ENCODE measurements at regions not wholly inside any gene's neighbourhood (a gene's known extent, or its start where the extent isn't known, plus 50 kb on each side); places are given as distances from the start of the nearest gene placed in this dataset.

GRCh38 chr1:221074332-221074731 lies 195.1 kb downstream of the HLX start:
- Histone ChIP-seq H3K27me3 (ENCODE audit: control insufficient read depth in 3 of 3, insufficient read depth in 3 of 3, low read depth in 1 of 3, low read length in 3 of 3) (no peaks in the 10 kb centered on the region), H3K9me3 (replicated peaks in 1 of 2; ENCODE audit: control insufficient read depth in 2 of 2, insufficient read depth in 1 of 2, low read depth in 1 of 2, low read length in 2 of 2) (no peaks in the 10 kb centered on the region), H3K14ac (ENCODE audit: low read length) (no peak overlapping the region), H2BK15ac (ENCODE audit: low read length) (no peak overlapping the region), H2BK5ac (ENCODE audit: low read length) (no peak overlapping the region), H3K4me1 (ENCODE audit: control insufficient read depth in 2 of 2, insufficient read depth in 1 of 2, low read depth in 1 of 2, low read length in 2 of 2) (no peaks in the 10 kb centered on the region), H3K36me3 (replicated peaks in 1 of 2; ENCODE audit: control insufficient read depth in 2 of 2, insufficient read depth in 2 of 2, low read length in 2 of 2) (no peaks in the 10 kb centered on the region), H3K4ac (ENCODE audit: low read length) (no peak overlapping the region), H3K4me3 (ENCODE audit: low read length in 2 of 2) (no peak overlapping the region), H2AFZ (ENCODE audit: low read length) (no peak overlapping the region), H3K18ac (ENCODE audit: low read length) (no peak overlapping the region), H2AK5ac (ENCODE audit: low read depth, low read length) (no peak overlapping the region), H3K4me2 (ENCODE audit: insufficient read depth, low read length, poor library complexity, severe bottlenecking) (no peak overlapping the region), H4K91ac (ENCODE audit: low read depth, low read length, poor library complexity) (no peak overlapping the region), H3K27ac (replicated peaks; ENCODE audit: low read length) (no peak overlapping the region), H2BK120ac (ENCODE audit: low read depth, low read length) (no peak overlapping the region), H2BK12ac (ENCODE audit: low read length) (no peak overlapping the region), H3K9ac (ENCODE audit: low read depth, low read length, poor library complexity) (no peak overlapping the region), H3K23ac (ENCODE audit: low read depth, low read length, poor library complexity) (no peak overlapping the region), H3K79me1 (ENCODE audit: low read depth, low read length) (no peaks in the 10 kb centered on the region), H4K8ac (ENCODE audit: low read depth, low read length) (no peak overlapping the region)
- DNase-seq (ENCODE audit: low spot score): no peak
- no CpG with 5 or more reads among the region's 2 CpGs for WGBS, 2 donors (ENCODE audit: extremely low coverage in 2 of 2, insufficient read length in 2 of 2, insufficient replicate concordance in 1 of 2)

- H3K36me3 ChIP-seq (replicated peaks in 1 of 2; ENCODE audit: control insufficient read depth in 2 of 2, insufficient read depth in 2 of 2, low read length in 2 of 2): no peaks in the 10 kb centered on the region
- H4K91ac ChIP-seq (ENCODE audit: low read depth, low read length, poor library complexity): no peak overlapping the region
- no peak overlapping the region for H2BK15ac ChIP-seq (ENCODE audit: low read length)
- no peak overlapping the region for H2BK5ac ChIP-seq (ENCODE audit: low read length)
- no peaks in the 10 kb centered on the region for H3K27me3 ChIP-seq (ENCODE audit: control insufficient read depth in 3 of 3, insufficient read depth in 3 of 3, low read depth in 1 of 3, low read length in 3 of 3)
- no peak overlapping the region for H2AK5ac ChIP-seq (ENCODE audit: low read depth, low read length)
- H3K4me1 ChIP-seq (ENCODE audit: control insufficient read depth in 2 of 2, insufficient read depth in 1 of 2, low read depth in 1 of 2, low read length in 2 of 2): no peaks in the 10 kb centered on the region
- H2AFZ ChIP-seq (ENCODE audit: low read length): no peak overlapping the region
- no peak overlapping the region for H4K8ac ChIP-seq (ENCODE audit: low read depth, low read length)
- no peaks in the 10 kb centered on the region for H3K9me3 ChIP-seq (replicated peaks in 1 of 2; ENCODE audit: control insufficient read depth in 2 of 2, insufficient read depth in 1 of 2, low read depth in 1 of 2, low read length in 2 of 2)
- H3K4me3 ChIP-seq (ENCODE audit: low read length in 2 of 2): no peak overlapping the region
- H3K23ac ChIP-seq (ENCODE audit: low read depth, low read length, poor library complexity): no peak overlapping the region
- no peak overlapping the region for H2BK120ac ChIP-seq (ENCODE audit: low read depth, low read length)
- no CpG with 5 or more reads among the region's 3 CpGs for WGBS, 2 donors (ENCODE audit: extremely low coverage in 2 of 2, insufficient read length in 2 of 2, insufficient replicate concordance in 1 of 2)
- no peak overlapping the region for H3K18ac ChIP-seq (ENCODE audit: low read length)
- H3K79me1 ChIP-seq (ENCODE audit: low read depth, low read length): no peaks in the 10 kb centered on the region
- H3K14ac ChIP-seq (ENCODE audit: low read length): no peak overlapping the region
- no peak overlapping the region for H3K4me2 ChIP-seq (ENCODE audit: insufficient read depth, low read length, poor library complexity, severe bottlenecking)
- H3K9ac ChIP-seq (ENCODE audit: low read depth, low read length, poor library complexity): no peak overlapping the region
- H3K27ac ChIP-seq (replicated peaks; ENCODE audit: low read length): no peak overlapping the region
- H2BK12ac ChIP-seq (ENCODE audit: low read length): no peak overlapping the region
- no peak for DNase-seq (ENCODE audit: low spot score)
- no peak overlapping the region for H3K4ac ChIP-seq (ENCODE audit: low read length)
These were observed 196.7 kb downstream of the HLX start for GRCh38 chr1:221075911-221076310.

GRCh38 chr1:221076391-221076811 lies 197.2 kb downstream of the HLX start:
- WGBS, 2 donors (ENCODE audit: extremely low coverage in 2 of 2, insufficient read length in 2 of 2, insufficient replicate concordance in 1 of 2): no CpG with 5 or more reads among the region's 3 CpGs
- no peak overlapping the region for H2AK5ac ChIP-seq (ENCODE audit: low read depth, low read length)

GRCh38 chr1:221078260-221078965 lies 199.2 kb downstream of the HLX start:
- H4K8ac ChIP-seq (ENCODE audit: low read depth, low read length): no peak overlapping the region
- no peak overlapping the region for H2BK15ac ChIP-seq (ENCODE audit: low read length)
- H3K4me3 ChIP-seq (ENCODE audit: low read length in 2 of 2): no peak overlapping the region
- DNase-seq (ENCODE audit: low spot score): no peak
- no peak overlapping the region for H4K91ac ChIP-seq (ENCODE audit: low read depth, low read length, poor library complexity)
- no peak overlapping the region for H2BK5ac ChIP-seq (ENCODE audit: low read length)
- H3K79me1 ChIP-seq (ENCODE audit: low read depth, low read length): no peaks in the 10 kb centered on the region
- no peaks in the 10 kb centered on the region for H3K36me3 ChIP-seq (replicated peaks in 1 of 2; ENCODE audit: control insufficient read depth in 2 of 2, insufficient read depth in 2 of 2, low read length in 2 of 2)
- H3K23ac ChIP-seq (ENCODE audit: low read depth, low read length, poor library complexity): no peak overlapping the region
- H3K18ac ChIP-seq (ENCODE audit: low read length): no peak overlapping the region
- H3K9ac ChIP-seq (ENCODE audit: low read depth, low read length, poor library complexity): no peak overlapping the region
- WGBS, 2 donors (ENCODE audit: extremely low coverage in 2 of 2, insufficient read length in 2 of 2, insufficient replicate concordance in 1 of 2): no CpG with 5 or more reads among the region's 1 CpG
- no peak overlapping the region for H2BK120ac ChIP-seq (ENCODE audit: low read depth, low read length)
- no peaks in the 10 kb centered on the region for H3K27me3 ChIP-seq (ENCODE audit: control insufficient read depth in 3 of 3, insufficient read depth in 3 of 3, low read depth in 1 of 3, low read length in 3 of 3)
- no peak overlapping the region for H3K4ac ChIP-seq (ENCODE audit: low read length)
- no peaks in the 10 kb centered on the region for H3K4me1 ChIP-seq (ENCODE audit: control insufficient read depth in 2 of 2, insufficient read depth in 1 of 2, low read depth in 1 of 2, low read length in 2 of 2)
- H2BK12ac ChIP-seq (ENCODE audit: low read length): no peak overlapping the region
- no peak overlapping the region for H2AK5ac ChIP-seq (ENCODE audit: low read depth, low read length)
- H2AFZ ChIP-seq (ENCODE audit: low read length): no peak overlapping the region
- H3K27ac ChIP-seq (replicated peaks; ENCODE audit: low read length): no peak overlapping the region
- H3K9me3 ChIP-seq (replicated peaks in 1 of 2; ENCODE audit: control insufficient read depth in 2 of 2, insufficient read depth in 1 of 2, low read depth in 1 of 2, low read length in 2 of 2): no peaks in the 10 kb centered on the region
- no peak overlapping the region for H3K4me2 ChIP-seq (ENCODE audit: insufficient read depth, low read length, poor library complexity, severe bottlenecking)
- H3K14ac ChIP-seq (ENCODE audit: low read length): no peak overlapping the region

More at GRCh38 chr1:221076391-221076811, 197.2 kb downstream of the HLX start:
- Histone ChIP-seq H2BK120ac (ENCODE audit: low read depth, low read length) (no peak overlapping the region), H2AFZ (ENCODE audit: low read length) (no peak overlapping the region), H4K91ac (ENCODE audit: low read depth, low read length, poor library complexity) (no peak overlapping the region), H3K18ac (ENCODE audit: low read length) (no peak overlapping the region), H3K4ac (ENCODE audit: low read length) (no peak overlapping the region), H3K23ac (ENCODE audit: low read depth, low read length, poor library complexity) (no peak overlapping the region), H3K9ac (ENCODE audit: low read depth, low read length, poor library complexity) (no peak overlapping the region), H3K27ac (replicated peaks; ENCODE audit: low read length) (no peak overlapping the region), H2BK15ac (ENCODE audit: low read length) (no peak overlapping the region), H3K4me1 (ENCODE audit: control insufficient read depth in 2 of 2, insufficient read depth in 1 of 2, low read depth in 1 of 2, low read length in 2 of 2) (no peaks in the 10 kb centered on the region), H2BK12ac (ENCODE audit: low read length) (no peak overlapping the region), H3K9me3 (replicated peaks in 1 of 2; ENCODE audit: control insufficient read depth in 2 of 2, insufficient read depth in 1 of 2, low read depth in 1 of 2, low read length in 2 of 2) (no peaks in the 10 kb centered on the region), H3K79me1 (ENCODE audit: low read depth, low read length) (no peaks in the 10 kb centered on the region), H3K36me3 (replicated peaks in 1 of 2; ENCODE audit: control insufficient read depth in 2 of 2, insufficient read depth in 2 of 2, low read length in 2 of 2) (no peaks in the 10 kb centered on the region), H4K8ac (ENCODE audit: low read depth, low read length) (no peak overlapping the region), H3K4me3 (ENCODE audit: low read length in 2 of 2) (no peak overlapping the region), H2BK5ac (ENCODE audit: low read length) (no peak overlapping the region), H3K14ac (ENCODE audit: low read length) (no peak overlapping the region), H3K4me2 (ENCODE audit: insufficient read depth, low read length, poor library complexity, severe bottlenecking) (no peak overlapping the region), H3K27me3 (ENCODE audit: control insufficient read depth in 3 of 3, insufficient read depth in 3 of 3, low read depth in 1 of 3, low read length in 3 of 3) (no peaks in the 10 kb centered on the region)
- DNase-seq (ENCODE audit: low spot score): no peak

All from neuronal stem cell (in vitro differentiated cells).